ENCODE measurements at regions not wholly inside any gene's neighbourhood (a gene's known extent, or its start where the extent isn't known, plus 50 kb on each side); places are given as distances from the start of the nearest gene placed in this dataset.

DNA sequence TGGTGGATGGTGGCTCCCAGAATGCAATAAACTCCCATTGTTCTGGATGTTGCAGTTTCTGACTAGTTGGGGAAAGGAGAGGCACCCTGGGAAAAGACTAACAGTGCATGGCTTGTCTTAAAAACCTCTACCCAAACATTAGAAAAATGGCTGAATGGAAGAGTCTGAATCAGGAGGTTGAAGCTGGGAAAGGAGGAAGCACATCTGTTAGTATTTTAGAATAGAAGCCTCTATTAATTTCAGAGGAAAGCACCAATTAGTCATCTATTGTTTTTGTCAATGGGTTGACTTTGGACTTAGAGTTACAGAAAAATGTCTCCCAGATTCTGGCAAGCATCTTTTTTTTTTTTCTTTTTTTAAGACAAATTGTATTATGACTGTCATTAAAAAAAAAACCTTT, 56.1 kb upstream of the ELMO1 start:
- TF ChIP-seq, protein P1, sequence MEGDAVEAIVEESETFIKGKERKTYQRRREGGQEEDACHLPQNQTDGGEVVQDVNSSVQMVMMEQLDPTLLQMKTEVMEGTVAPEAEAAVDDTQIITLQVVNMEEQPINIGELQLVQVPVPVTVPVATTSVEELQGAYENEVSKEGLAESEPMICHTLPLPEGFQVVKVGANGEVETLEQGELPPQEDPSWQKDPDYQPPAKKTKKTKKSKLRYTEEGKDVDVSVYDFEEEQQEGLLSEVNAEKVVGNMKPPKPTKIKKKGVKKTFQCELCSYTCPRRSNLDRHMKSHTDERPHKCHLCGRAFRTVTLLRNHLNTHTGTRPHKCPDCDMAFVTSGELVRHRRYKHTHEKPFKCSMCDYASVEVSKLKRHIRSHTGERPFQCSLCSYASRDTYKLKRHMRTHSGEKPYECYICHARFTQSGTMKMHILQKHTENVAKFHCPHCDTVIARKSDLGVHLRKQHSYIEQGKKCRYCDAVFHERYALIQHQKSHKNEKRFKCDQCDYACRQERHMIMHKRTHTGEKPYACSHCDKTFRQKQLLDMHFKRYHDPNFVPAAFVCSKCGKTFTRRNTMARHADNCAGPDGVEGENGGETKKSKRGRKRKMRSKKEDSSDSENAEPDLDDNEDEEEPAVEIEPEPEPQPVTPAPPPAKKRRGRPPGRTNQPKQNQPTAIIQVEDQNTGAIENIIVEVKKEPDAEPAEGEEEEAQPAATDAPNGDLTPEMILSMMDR (IDR thresholded peaks at IDR 0.05): no peak
- ATAC-seq (no peak), FAIRE-seq (no peak), DNase-seq (no peak)
- Histone ChIP-seq H3K4me1 (no peaks in the 10 kb centered on the region), H3K4me3 (no peak overlapping the region), H3K9me3 (no peaks in the 10 kb centered on the region), H3K27me3 (no peaks in the 10 kb centered on the region), H3K36me3 (no peaks in the 10 kb centered on the region), H3K27ac (no peak overlapping the region)
- intact Hi-C loops (cut with DNase I): no loop called here

DNA sequence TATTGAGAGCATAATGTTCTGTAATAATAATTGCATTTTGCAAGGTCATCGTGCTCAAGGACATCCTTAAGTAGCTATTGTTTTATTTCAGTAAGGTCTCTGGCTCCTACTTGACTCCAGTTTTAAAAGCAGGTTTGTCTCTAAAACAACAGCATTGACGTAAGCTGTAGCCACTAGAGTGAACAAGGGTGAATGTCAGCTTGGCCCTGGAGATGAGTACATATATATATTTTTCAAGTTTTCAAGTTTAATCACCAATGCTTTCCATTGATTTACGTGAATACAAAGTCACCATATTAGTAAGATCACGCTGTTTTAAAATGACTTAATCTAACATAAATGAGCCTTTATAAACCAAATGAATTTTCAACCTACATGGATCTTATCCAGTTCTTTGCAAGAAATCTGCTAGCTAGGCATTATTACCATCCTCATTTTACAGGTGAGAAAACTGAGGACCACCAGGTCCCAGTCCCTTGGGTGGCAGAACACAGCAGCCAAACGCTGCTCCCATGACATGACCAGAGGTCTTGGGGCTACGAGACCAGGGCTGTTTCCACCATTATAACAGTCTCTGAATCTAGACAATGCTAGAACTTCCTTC, 57.2 kb upstream of the ELMO1 start:
- no peak overlapping the region for H3K4me3 ChIP-seq
- H3K36me3 ChIP-seq: no peaks in the 10 kb centered on the region
- H3K4me1 ChIP-seq: no peaks in the 10 kb centered on the region
- WGBS, 2 donors: 76 to 84% methylated on average over 6 of the region's 6 CpGs
- DNase-seq (no peak), FAIRE-seq (no peak), ATAC-seq (no peak)
- no peak overlapping the region for H3K27ac ChIP-seq
- TF ChIP-seq, protein P1 (IDR thresholded peaks at IDR 0.05): no peak
- no peaks in the 10 kb centered on the region for H3K9me3 ChIP-seq
- intact Hi-C loops (cut with DNase I): no loop called here
- H3K27me3 ChIP-seq: no peaks in the 10 kb centered on the region

DNA sequence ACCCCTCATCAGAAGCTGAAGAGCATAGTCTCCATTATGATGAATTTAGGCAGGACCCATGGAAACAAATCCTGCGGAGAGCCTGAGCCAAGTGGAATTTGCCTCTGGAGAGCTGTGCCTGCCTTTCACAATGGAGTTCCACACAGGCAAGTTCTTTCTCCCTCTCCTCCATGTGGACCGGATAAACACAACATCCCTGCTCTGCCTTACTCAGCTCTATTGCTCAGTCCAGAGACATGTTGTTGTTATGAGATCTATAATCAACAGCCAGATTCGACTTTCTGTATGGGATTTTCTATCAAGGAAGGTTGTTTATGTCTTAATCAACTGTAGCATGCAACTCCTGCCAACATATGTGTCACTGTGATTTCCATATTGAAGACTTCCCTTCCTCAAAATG, 59.5 kb upstream of the ELMO1 start:
- Histone ChIP-seq H3K27me3 (no peaks in the 10 kb centered on the region), H3K4me1 (no peaks in the 10 kb centered on the region), H3K4me3 (no peak overlapping the region), H3K27ac (no peak overlapping the region), H3K9me3 (no peaks in the 10 kb centered on the region), H3K36me3 (no peaks in the 10 kb centered on the region)
- ATAC-seq (no peak), DNase-seq (no peak), FAIRE-seq (no peak)
- TF ChIP-seq, protein P1 (IDR thresholded peaks at IDR 0.05): no peak
- intact Hi-C loops (cut with DNase I): no loop called here
- WGBS, 2 donors: 60 to 66% methylated on average over 3 of the region's 3 CpGs

DNA sequence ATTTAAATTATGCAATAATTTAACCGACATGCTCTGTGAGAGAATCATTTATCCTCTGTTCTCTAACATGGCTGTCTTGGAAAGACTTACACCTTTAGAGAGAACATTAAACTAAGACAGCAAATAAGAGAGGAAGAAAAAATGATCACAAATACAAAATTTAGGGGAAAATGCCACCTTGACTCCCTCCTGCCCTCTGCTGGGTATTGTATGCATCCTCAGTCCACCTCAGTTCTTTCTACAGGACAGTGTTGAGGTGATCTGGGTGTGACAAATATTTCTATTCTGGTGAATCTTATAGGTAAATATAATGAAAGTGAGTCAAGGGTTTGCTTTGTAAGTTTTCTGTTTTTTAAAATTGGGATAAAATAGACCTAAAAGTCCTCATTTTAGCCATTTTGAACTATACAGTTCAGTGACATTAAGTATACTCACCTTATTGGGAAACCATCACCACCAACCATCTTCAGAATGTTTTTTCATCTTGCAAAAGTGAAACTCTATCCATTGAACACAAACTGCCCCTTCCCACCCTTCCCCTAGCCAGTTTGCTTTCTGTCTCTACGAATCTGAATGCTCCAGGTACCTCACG, 61.5 kb upstream of the ELMO1 start:
- TF ChIP-seq, protein P1 (IDR thresholded peaks at IDR 0.05): peak; percentile 33 to 61 (median 54)
- Histone ChIP-seq H3K4me1 (no peaks in the 10 kb centered on the region), H3K4me3 (no peak overlapping the region), H3K9me3 (no peaks in the 10 kb centered on the region), H3K27ac (no peak overlapping the region), H3K36me3 (no peaks in the 10 kb centered on the region), H3K27me3 (no peaks in the 10 kb centered on the region)
- DNase-seq: no peak
- FAIRE-seq: no peak
- intact Hi-C loops (cut with DNase I): loop anchor here in 1 of 3 donors (10.0 kb wide), 1 partner anchor 295 kb away; no protein-coding TSS in a partner anchor
- ATAC-seq: peak in 3 of 4 donors; percentile 35 to 59 (median 52)
- 74 to 81% methylated on average over 3 of the region's 3 CpGs for WGBS, 2 donors

DNA sequence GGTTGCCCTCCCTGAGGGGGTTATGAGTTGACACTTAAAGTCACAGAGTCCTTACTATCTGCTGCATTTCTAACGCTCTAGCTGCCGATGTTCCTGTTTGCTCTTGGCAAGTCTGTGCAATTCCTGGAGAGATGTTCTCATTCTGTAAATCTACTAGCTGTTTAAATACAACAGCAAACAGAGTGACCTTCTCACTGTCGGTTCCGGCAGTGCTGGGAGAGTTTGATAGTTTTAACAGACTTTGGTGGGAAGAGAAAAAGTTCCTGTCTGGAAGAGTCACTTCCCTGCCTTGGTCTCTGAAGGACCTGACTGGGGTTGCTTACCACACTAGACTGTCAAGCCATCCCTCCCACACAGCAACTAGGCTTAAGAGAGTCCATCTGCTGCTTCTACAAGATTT, 63.3 kb upstream of the ELMO1 start:
- DNase-seq: no peak
- Histone ChIP-seq H3K9me3 (no peaks in the 10 kb centered on the region), H3K27me3 (no peaks in the 10 kb centered on the region), H3K4me3 (no peak overlapping the region), H3K4me1 (no peaks in the 10 kb centered on the region), H3K27ac (no peak overlapping the region), H3K36me3 (no peaks in the 10 kb centered on the region)
- TF ChIP-seq, protein P1 (IDR thresholded peaks at IDR 0.05): no peak
- intact Hi-C loops (cut with DNase I): loop anchor here in 1 of 3 donors (10.0 kb wide), 1 partner anchor 297 kb away; no protein-coding TSS in a partner anchor
- FAIRE-seq: no peak
- WGBS, 2 donors: 22 to 32% methylated on average over 4 of the region's 4 CpGs
- no peak for ATAC-seq

Data from pancreas (tissue), 10 donors.